Activated naive CD4-positive, alpha-beta T cell treated with anti-CD3 and anti-CD28 coated beads, Interleukin-2, amount 50 U/mL, for 72 hours (primary cell): ENCODE measurements at regions not wholly inside any gene's neighbourhood (a gene's known extent, or its start where the extent isn't known, plus 50 kb on each side); places are given as distances from the start of the nearest gene placed in this dataset.

Source experiments
- ATAC-seq, 2 donors: fragments of 150-1000 bp; cut with Tn5 transposase; 2 replicates each; pipeline ENCODE4 v1.10.0; 2021; ENCODE audit warnings: mild to moderate bottlenecking in 2 of 2, moderate library complexity in 2 of 2
- DNase-seq, 2 donors: peaks; one replicate each; pipeline ENCODE4 v3.0.0; 2021 to 2022; ENCODE audit warnings: low spot score in 2 of 2
- H3K27ac Mint-ChIP-seq, 2 donors: one replicate each; pipeline ENCODE4 v1.8.0; 2022; ENCODE audit warnings: mild to moderate bottlenecking in 2 of 2, mixed read lengths in 2 of 2
- H3K36me3 Mint-ChIP-seq, 2 donors: one replicate each; pipeline ENCODE4 v1.8.0; 2022; ENCODE audit warnings: mixed read lengths in 2 of 2
- H3K9me3 Mint-ChIP-seq, 2 donors: one replicate each; pipeline ENCODE4 v1.8.0; 2022; ENCODE audit warnings: mixed read lengths in 2 of 2

DNA sequence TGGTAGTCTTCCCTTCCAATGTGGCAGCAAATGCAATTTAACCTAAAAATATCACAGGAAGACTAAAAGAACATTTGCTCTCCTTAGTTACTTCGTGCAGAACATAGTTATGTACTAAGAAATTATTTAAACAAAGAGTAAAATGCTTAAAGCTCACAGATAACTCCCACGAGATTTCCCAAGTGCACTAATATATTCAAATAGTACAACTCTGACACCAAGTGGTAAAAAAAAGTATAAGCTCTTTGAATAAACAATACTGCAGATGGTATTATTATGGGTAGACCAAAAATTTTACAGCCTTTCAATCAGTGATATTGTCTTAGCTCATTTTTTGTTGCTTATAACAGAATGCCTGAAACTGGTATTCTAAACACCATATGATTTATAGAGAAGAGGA is 52.8 kb upstream of the FILIP1 start:
- no peak overlapping the region for H3K27ac Mint-ChIP-seq
- no peaks in the 10 kb centered on the region for H3K9me3 Mint-ChIP-seq
- H3K36me3 Mint-ChIP-seq: no peaks in the 10 kb centered on the region
- peak in 1 of 2 donors; percentile 48 for ATAC-seq
- no peak for DNase-seq

DNA sequence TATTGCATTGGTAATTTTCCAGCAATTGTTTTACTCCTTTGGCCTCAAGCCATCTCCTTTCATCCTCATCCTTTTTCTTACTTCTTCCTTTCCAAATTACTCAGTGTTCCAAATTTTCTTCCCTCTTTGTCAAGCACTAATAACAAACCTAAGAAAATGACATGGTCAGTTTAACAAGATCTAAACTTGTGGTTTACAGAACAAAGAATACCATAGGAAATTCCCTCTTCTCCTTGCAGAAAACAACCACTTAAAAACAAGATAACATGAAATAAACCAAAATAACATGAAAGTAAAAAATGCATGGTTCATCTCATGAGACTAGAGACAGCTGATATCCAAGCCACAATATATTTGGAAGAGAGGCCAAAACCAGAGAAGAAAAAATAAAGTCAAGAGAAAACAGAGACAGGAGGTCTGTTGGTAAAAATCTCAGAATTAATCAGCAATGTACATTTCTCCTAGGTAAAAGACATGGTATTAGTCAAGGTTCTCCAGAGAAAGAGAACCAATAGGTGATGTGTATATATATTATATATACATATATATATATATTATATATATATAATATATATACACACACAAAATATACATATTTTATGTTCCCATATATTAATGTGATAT is 51.0 kb upstream of the SENP6 start:
- H3K27ac Mint-ChIP-seq: no peak overlapping the region
- no peaks in the 10 kb centered on the region for H3K36me3 Mint-ChIP-seq
- DNase-seq: no peak
- ATAC-seq: peak in 1 of 2 donors; percentile 71
- H3K9me3 Mint-ChIP-seq: no peaks in the 10 kb centered on the region

DNA sequence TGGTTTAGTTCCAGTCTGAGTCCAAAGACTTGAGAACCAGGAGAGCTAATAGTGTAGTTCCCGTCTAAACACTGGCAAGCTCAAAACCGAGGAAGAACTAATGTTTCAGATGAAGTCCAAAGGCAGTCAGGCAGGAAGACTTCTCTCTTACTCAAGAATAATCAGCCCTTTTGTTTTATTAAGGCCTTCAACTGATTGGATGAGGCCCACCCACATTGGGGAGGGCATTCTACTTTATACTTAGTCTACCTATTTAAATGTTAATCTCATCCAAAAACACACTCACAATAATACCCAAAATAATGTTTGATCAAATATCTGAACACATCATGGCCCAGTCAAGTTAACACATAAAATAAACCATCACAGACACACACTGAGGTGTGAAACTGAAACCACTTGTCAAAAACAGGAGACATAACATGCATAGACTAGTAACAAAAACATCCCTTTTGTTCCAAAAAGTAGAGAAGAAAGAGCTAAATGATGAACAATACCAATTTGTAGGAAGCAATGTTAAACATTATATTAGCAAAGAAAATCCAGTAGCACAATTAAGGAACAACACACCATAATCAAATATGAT is 50.2 kb upstream of the SENP6 start:
- DNase-seq: no peak
- Mint-ChIP-seq H3K27ac (no peak overlapping the region), H3K36me3 (no peaks in the 10 kb centered on the region), H3K9me3 (no peaks in the 10 kb centered on the region)
- peak in 1 of 2 donors; percentile 69 for ATAC-seq
